ENCODE measurements at regions not wholly inside any gene's neighbourhood (a gene's known extent, or its start where the extent isn't known, plus 50 kb on each side); places are given as distances from the start of the nearest gene placed in this dataset.

DNA sequence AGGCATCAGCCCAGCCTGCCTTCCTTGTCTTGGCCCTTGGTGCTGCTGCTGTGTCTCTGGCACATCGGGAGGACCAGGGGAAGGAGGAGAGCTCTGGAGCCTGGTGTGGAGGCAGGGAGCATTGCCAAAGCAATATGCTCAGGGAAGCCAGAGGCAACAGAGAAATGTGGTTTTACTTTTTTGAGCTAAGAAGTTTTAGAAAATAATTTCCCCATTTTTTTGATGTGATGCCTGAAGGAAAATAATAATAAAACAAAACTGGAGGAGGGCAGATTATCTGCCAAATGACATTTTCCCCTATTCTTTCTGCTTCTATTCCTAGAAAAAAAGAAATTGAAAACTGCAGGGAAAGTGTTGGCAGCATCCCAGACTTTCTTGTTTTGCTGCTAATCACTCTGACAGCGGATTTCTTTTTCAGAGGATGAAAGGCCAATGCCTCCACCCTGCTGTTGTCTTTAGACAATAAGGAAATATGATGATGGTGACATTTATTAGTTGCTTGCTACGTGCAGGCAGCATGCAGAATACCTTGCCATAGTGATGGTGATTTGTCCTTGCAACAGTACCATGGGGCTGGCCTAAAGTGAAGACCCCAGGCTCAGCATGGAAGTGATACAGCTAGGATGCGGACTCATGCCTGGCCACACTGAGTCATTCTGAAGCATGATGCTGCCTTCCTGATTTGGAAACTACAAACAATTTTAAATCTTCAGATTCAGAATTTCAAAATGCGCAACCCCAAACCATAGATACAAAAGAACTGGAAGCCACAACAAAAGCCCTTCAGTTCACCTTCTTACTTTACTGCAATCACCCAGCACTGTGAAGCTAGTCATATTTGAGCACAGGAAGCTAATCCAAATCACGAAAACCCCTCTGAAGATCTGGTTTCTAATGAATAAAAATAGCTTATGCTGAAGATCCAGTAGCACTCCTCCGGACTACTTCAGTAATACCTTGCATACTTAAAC, 260.2 kb upstream of the TMEM72 start:
- TF ChIP-seq ZNF274 (IDR thresholded peaks at IDR 0.05; ENCODE audit: low read depth, low read length) (no peak), SUZ12 (IDR thresholded peaks at IDR 0.05; ENCODE audit: extremely low read depth, insufficient read depth, insufficient read length) (no peak), YY1 (IDR thresholded peaks at IDR 0.05; ENCODE audit: insufficient read depth, insufficient read length) (no peak)
